ENCODE measurements at regions not wholly inside any gene's neighbourhood (a gene's known extent, or its start where the extent isn't known, plus 50 kb on each side); places are given as distances from the start of the nearest gene placed in this dataset.

- TF ChIP-seq CHD7 (IDR thresholded peaks at IDR 0.05; ENCODE audit: insufficient replicate concordance, low read length), result no peak
- TF ChIP-seq TAF1 (IDR thresholded peaks at IDR 0.05; ENCODE audit: low read depth, low read length), result no peak
- TF ChIP-seq SIRT6 (IDR thresholded peaks at IDR 0.05; ENCODE audit: low read length), result no peak
- no peak for TF ChIP-seq KDM4A (IDR thresholded peaks at IDR 0.05; ENCODE audit: low read depth, low read length, severe bottlenecking)
- no peak for TF ChIP-seq BCL11A (IDR thresholded peaks at IDR 0.05; ENCODE audit: low read depth in 2 of 2, low read length in 2 of 2)
- no peak for TF ChIP-seq BRCA1 (IDR thresholded peaks at IDR 0.05; ENCODE audit: low read depth, low read length)
- TF ChIP-seq YY1 (IDR thresholded peaks at IDR 0.05; ENCODE audit: low read depth, low read length), result no peak
- TF ChIP-seq CTBP2 (IDR thresholded peaks at IDR 0.05; ENCODE audit: borderline replicate concordance, insufficient read depth, insufficient read length, low read length), result no peak
- TF ChIP-seq E2F6 (IDR thresholded peaks at IDR 0.05), result no peak
- TF ChIP-seq BACH1 (IDR thresholded peaks at IDR 0.05; ENCODE audit: low read length), result no peak
- no peak for TF ChIP-seq ATF3 (IDR thresholded peaks at IDR 0.05; ENCODE audit: insufficient read depth, low read depth, low read length)
These were observed 254.8 kb downstream of the SEC14L1 start (continued) for GRCh38 chr17:77395501-77396048.
